Fibroblast of villous mesenchyme (primary cell): ENCODE measurements at regions not wholly inside any gene's neighbourhood (a gene's known extent, or its start where the extent isn't known, plus 50 kb on each side); places are given as distances from the start of the nearest gene placed in this dataset.
A peak's percentile ranks its signal among the peaks of the same experiment; 100 is the strongest.
"Not testable (repeated sequence)": the region's sequence is repeated elsewhere in the genome, so short reads cannot be mapped to it uniquely, and the experiment has no call there.

Source experiments
- DNase-seq: peaks from one replicate; pipeline ENCODE4 v3.0.0-alpha.2; 2010; ENCODE audit warnings: low read depth
- H3K4me3 ChIP-seq: 2 replicates; pipeline ENCODE4 v1.5.1; 2011; ENCODE audit warnings: low read depth, mild to moderate bottlenecking, low read length
- TF ChIP-seq, protein P1 (sequence below): IDR thresholded peaks from 2 replicates; pipeline ENCODE4 v1.5.1; 2012; ENCODE audit warnings: low read depth, mild to moderate bottlenecking, low read length; ENCODE audit not compliant: insufficient read depth

DNA sequence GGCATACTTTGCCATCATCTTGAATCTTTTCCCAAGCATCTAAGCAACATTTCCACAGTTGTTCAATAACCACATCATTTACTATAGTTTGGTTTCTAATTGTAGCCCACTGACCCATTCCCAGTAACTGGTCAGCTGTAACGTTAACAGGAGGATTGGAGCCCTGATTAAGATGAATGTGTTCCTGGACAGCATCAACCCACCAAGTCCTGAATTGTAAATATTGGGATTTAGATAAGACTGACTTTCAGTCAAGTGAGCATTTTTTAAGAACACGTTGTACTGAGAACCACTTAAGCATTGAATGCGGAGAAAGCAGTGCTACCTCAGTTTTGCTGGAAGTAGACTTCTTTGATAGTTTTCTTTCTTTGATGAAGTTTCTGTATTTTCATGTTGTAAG, 53.3 kb upstream of the ARL4D start:
- peak; percentile 64 for DNase-seq
- not testable (repeated sequence) for H3K4me3 ChIP-seq

DNA sequence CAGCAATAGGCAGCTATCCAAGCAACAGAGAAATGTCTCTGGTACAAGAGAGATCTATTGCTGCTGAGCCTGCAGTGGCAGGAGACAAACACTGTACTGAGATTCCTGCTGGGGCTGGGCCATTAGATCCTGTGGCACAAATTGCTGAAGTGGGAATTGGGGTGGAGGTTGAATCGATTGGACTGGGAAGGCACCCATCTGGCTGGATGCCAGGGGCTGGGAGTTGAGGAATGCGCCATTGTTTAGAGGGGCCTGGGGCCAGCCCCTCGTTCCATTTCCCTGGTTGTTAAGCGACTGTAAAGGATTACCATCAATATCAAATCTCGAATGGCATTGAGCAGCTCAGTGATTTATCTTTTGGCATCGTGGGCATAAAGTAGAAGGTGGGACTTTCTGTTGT, 54.1 kb upstream of the ARL4D start:
- TF ChIP-seq, protein P1, sequence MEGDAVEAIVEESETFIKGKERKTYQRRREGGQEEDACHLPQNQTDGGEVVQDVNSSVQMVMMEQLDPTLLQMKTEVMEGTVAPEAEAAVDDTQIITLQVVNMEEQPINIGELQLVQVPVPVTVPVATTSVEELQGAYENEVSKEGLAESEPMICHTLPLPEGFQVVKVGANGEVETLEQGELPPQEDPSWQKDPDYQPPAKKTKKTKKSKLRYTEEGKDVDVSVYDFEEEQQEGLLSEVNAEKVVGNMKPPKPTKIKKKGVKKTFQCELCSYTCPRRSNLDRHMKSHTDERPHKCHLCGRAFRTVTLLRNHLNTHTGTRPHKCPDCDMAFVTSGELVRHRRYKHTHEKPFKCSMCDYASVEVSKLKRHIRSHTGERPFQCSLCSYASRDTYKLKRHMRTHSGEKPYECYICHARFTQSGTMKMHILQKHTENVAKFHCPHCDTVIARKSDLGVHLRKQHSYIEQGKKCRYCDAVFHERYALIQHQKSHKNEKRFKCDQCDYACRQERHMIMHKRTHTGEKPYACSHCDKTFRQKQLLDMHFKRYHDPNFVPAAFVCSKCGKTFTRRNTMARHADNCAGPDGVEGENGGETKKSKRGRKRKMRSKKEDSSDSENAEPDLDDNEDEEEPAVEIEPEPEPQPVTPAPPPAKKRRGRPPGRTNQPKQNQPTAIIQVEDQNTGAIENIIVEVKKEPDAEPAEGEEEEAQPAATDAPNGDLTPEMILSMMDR, result no peak
- DNase-seq, result no peak
- no peak overlapping the region for H3K4me3 ChIP-seq

DNA sequence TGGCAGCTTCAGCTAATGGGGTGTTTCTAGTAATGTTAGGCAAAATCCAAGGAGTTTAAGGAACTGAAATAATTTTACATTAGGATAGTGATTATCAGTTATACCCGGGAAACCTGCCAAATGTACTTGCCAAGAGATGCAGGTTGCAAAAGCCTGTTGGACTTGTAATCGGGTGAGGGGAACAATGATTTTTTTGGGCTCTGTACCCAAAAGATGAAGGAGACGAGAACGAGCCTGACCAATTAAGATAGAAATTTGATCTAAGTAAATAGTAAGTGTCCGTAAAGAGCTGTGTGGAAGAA, 56.3 kb upstream of the ARL4D start:
- H3K4me3 ChIP-seq, result no peak overlapping the region
- TF ChIP-seq, protein P1, result no peak
- no peak for DNase-seq

DNA sequence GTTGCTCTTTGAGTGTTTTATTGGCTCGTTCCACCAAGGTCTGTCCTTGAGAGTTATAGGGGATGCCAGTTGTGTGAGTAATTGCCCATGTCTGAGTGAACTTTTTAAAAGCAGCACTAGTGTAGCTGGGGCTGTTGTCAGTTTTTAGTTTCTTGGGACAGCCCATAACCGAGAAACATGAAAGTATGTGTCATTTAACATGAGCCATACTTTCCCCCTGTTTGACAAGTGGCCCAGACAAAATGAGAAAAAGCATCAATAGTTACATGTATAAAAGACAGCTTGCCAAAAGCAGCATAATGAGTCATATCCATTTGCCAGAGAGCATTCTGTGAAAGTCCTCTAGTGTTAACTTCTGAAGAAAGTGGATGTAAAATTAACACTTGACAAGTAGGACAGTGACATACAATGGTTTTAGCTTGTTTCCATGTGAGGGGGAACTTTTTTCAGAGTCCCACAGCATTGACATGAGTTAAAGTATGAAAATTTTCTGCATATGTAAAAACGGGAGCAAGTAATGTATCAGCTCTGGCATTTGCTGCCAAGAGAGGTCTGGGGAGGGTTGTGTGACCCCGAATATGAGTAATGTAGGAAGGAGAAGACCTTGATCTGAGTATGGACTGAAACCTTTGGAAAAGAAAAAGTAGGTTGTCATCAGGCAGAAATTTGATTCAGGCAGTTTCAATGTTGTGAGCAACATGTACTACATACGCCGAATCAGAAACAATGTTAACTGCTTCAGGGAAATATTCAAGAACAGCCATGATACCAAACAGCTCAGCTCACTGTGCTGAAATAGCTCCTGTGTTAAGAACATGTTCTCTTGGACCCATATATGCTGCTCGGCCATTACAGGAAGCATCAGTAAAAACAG, 56.8 kb upstream of the ARL4D start:
- DNase-seq, result peak; percentile 53
- H3K4me3 ChIP-seq, result no peak overlapping the region
- TF ChIP-seq, protein P1, result no peak

DNA sequence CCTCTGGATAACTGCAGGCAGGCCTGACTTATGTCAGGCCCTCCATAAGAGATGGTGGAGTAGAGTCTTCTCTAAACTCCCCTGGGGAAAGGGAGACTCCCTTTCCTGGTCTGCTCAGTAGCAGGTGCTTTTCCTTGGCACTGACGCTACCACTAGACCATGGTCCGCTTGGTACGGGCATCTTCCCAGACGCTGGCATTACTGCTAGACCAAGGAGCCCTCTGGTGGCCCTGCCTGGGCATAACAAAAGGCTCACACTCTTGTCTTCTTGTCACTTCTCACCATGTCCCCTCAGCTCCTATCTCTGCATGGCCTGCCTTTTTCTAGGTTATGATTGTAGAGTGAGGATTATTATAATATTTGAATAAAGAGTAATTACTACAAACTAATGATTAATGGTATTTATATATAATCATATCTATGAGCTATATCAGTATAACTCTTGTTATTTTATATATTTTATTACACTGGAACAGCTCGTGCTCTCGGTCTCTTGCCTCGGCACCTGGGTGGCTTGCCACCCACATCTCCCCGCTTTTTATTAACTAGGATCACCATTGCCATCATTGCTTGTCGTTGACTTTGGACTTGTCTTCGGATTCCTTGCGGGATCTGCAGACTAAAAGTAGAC, 59.8 kb upstream of the ARL4D start:
- TF ChIP-seq, protein P1, result peak; percentile 80
- DNase-seq, result peak; percentile 53

DNA sequence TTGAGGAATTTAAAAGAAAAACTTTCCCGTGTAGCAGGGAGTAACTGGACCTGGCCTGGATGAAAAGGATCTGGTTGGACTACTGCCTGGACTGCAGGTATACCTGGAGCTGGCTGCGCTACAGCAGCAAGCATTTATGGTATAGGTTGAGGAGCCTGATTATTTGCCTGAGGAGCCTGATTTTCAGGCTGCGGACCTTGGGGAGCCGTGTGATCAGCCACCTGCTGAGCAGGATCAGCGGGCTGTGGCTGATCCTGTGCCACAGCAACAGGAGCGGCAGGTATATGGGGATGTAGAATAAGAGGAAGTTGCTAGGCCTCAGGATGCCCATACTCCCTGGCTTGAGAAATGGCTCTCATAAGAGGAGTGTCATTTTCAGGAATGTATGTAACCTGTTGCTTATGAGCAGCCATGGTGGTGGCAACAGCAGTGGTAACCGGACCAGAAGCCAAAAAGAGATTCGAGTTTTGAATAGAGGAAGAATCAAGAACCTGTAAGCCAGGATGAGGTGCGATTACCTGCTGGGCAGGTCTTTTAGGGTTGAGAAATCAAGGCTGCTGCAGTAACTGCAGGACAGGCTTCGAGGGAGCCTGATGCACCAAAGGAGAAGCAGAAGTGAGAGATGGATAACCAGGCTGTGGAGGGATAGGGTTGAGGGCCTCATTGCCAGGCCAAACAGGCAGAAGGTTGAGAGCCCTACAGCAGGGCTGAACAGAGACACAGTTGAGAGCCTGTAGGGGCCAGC, 60.9 kb upstream of the ARL4D start:
- no peak for DNase-seq
- H3K4me3 ChIP-seq, result no peak overlapping the region
- TF ChIP-seq, protein P1, result no peak

More for the DNA sequence above, 59.8 kb upstream of the ARL4D start:
- H3K4me3 ChIP-seq, result no peak overlapping the region

DNA sequence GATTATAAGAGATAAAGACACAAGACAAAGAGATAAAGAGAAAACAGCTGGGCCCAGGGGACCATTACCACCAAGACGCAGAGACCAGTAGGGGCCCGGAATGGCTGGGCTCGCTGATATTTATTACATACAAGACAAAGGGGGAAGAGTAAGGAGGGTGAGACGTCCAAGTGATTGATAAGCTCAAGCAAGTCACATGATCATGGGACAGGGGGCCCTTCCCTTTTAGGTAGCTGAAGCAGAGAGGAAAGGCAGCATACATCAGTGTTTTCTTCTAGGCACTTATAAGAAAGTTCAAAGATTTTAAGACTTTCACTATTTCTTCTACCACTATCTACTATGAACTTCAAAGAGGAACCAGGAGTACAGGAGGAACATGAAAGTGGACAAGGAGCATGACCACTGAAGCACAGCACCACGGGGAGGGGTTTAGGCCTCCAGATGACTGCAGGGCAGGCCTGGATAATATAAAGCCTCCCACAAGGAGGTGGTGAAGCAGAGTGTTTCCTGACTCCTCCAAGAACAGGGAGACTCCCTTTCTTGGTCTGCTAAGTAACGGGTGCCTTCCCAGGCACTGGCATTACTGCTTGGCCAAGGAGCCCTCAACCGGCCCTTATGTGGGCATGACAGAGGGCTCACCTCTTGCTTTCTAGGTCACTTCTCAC, 63.9 kb upstream of the ARL4D start:
- TF ChIP-seq, protein P1, result no peak
- H3K4me3 ChIP-seq, result no peak overlapping the region
- DNase-seq, result peak; percentile 51
